GM18861 (cell line): ENCODE measurements at regions not wholly inside any gene's neighbourhood (a gene's known extent, or its start where the extent isn't known, plus 50 kb on each side); places are given as distances from the start of the nearest gene placed in this dataset.
"Not testable (repeated sequence)": the region's sequence is repeated elsewhere in the genome, so short reads cannot be mapped to it uniquely, and the experiment has no call there.

Experiments
- ATAC-seq: cut with Tn5 transposase; IDR thresholded peaks from one replicate; pipeline ENCODE4 v1.9.1; 2021; ENCODE audit not compliant: unreplicated experiment

DNA sequence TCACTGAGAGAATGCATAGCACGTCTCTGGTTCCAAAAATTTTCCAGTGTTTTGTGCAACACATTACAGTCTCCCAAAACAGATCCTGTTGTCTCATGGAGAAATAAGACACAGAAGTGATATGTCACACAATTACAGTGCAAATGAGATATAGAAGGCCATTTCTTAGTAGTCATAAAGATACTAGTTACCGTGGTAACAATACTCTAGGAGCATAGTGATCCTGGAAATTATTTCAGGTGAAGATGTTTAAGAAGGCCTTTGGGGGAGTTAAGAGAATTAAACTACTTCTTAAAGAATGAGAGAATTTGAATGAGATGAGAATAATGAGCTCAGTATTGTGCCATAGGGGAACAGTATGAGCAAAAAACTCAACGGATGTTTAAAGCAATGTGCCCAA is 628.0 kb upstream of the MIR17HG start:
- no peak for ATAC-seq

DNA sequence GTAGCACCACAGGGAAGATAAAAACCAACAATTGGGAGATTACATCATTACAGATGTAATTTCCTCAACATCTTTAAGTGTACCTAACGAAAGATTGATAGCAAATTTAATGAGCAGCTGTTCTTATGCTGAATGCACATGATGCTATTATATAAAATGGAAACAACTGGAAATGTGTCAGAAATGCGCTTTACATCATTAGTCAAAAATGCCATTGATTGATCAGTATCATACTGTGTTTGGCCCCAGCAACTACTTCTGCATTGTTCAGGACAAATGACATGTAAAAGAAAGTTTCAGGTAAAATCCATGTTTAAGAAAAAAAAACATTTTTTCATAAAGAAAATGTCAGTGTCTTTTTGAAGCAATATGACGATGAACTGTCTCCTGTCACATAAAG is 625.5 kb upstream of the MIR17HG start:
- no peak for ATAC-seq

DNA sequence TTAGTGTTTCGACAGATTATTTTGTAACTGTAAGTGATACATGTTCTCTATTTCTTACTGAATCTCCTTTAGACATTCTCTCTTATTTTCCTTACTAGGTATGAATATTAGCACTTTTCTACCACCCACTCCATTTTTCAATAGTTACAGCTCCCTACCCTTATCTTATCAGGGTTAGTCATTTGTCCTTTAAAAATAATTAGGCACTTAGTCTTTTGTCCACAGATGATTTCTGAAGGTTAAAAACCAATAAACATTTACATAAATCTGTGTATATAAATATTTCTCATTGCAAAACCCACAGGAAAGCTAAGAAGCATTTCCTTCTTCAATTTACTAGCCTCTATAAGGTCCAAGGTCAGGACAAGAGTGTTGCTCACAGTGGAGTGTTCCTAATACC is 624.1 kb upstream of the MIR17HG start:
- no peak for ATAC-seq

DNA sequence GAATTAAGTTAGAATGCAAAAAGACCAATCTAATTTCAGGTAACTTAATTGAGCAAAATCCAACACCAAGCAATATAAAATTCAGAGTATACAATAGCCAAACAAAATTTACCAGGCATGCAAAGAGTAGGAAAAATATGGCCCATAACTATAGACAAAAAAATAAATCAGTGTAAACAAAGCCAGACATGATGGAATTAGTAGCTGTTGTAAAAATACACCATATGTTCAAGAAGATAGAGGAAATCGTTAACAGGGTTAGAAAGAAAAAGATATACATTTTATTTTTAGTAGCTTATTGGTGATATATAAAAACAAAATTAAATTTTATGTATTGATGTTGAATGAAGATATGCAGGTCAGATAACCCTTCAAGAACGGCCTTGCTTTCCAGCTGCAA is 621.1 kb upstream of the MIR17HG start:
- ATAC-seq = no peak

DNA sequence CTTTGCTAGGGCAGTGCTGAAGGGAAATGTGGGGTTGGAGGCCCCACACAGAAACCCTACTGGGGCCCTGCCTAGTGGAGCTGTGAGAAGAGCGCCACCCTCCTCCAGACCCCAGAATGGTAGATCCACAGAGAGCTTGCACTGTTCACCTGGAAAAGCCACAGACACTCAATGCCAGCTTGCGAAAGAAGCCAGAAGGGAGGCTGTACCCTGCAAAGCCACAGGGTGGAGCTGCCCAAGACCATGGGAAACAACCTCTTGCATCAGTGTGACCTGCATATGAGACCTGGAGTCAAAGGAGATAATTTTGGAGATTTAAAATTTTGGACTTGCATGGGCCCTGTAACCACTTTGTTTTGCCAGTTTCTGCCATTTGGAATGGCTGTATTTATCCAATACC is 615.4 kb upstream of the MIR17HG start:
- no peak for ATAC-seq

DNA sequence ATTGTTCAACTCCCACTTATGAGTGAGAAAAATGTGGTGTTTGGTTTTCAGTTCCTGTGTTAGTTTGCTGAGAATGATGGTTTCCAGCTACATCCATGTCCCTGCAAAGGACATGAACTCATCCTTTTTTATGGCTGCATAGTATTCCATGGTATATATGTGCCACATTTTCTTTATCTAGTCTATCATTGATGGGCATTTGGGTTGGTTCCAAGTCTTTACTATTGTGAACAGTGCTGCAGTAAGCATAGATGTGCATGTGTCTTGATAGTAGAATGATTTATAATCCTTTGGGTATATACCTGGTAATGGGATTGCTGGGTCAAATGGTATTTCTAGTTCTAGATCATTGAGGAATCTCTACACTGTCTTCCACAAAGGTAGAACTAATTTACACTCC is 613.0 kb upstream of the MIR17HG start:
- ATAC-seq = not testable (repeated sequence)

DNA sequence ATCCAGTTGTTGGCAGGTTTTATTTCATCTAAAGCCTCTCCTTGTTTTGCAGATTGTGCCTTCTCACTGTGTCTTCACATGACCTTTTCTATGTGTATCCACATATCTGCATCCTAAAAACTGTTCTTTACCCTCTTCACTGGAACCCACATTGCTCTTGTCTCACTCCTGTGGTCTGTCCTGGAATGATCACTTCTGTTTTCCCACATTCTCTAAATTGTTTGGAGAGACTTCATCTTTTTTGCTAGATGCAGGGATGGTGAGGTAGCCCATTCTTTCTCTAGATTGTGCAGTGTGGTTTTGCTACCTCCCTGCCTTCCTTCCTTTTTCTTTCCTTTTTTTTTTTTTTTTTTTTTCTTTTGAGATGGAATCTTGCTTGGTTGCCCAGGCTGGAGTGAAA is 608.6 kb upstream of the MIR17HG start:
- no peak for ATAC-seq

DNA sequence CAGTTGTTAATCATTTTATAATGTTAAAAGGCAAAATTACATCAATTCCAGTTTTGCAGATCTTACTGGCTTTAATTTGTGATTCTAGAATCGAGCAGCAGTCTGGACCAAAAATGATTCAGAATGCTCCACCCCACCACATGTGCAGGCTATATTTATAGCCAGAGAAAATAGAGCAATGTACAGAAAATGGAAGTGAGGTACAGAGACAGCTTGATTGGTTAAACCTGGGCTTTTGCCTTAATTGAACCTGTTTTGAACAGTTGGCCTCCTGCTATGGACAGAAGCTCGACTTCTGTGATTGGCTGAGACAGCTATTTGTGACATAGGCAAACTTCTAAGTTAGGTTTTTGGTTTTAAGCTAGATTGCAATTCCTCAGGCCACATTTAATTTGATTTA is 607.4 kb upstream of the MIR17HG start:
- ATAC-seq = no peak

DNA sequence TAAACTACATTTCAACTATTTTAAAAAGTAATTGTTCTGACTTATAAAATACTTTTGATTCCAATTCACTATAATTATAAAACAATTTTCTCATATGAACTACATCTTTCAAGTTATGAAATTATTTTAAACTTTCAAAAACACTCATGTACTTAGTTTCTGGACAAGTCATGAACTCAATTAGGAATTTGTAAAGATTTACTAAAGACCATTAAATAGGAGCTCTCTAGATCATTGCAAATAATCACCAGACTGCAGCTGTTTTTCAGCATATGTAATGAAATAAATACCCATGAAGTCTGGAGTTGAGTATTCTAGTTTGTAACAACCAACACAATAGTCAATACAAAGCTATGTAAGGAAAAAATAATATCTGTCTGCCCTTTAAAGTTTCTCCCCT is 605.1 kb upstream of the MIR17HG start:
- ATAC-seq = no peak

DNA sequence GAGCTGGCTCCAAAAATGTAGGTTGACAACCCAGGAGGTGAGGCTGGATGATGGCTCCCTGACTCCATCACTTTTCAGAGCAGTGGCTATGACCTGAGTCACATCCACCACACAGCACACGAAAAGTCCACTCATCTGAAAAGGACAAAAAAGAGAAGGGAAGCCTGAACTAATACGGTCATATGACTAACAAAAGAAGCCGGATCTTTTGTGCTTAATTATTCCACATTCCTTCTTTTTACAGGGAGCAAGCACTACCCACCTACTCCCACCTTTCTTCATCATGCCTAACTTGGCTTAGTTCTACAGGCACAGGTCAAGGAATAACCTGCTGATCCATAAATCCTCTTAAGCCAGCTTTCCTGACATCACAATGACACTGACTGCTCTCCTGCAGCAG is 601.3 kb upstream of the MIR17HG start:
- no peak for ATAC-seq

DNA sequence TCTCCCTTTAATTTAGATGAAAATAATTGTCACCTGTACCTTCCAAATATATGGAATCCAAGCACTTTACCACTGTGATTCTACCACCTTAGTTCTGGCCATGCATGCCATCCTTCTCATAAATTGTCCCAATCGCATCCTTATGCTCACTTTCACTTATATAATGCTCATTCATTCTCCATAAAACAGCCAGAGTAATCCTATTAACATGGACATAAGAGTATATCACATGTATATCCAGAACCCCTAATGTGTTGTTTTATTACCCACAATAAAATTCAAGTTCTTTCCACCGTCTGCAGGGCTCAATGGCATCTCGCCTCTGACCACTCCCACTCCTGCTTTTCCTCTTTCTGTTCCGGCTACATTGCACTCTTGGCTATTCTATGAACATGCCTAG is 597.5 kb upstream of the MIR17HG start:
- ATAC-seq = no peak

DNA sequence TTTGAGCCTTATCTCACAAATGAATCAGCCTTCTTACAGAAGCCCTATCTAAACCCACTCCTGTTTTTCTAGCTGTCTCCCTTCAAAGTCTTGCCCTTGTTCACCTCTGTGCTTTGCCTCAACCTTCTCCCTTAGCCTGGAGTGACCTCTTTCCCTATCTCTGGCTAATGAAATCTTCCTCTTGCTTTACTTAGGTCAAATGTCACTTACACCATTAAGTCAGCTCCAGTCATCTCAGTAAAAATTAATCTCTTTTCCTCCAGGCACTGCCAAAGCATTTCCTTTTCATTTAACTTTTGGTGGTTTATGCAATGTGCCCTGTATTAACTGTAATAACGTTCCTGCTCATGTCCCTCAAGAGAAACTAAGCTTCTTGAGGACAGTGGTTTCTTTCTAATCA is 596.5 kb upstream of the MIR17HG start:
- ATAC-seq = no peak

DNA sequence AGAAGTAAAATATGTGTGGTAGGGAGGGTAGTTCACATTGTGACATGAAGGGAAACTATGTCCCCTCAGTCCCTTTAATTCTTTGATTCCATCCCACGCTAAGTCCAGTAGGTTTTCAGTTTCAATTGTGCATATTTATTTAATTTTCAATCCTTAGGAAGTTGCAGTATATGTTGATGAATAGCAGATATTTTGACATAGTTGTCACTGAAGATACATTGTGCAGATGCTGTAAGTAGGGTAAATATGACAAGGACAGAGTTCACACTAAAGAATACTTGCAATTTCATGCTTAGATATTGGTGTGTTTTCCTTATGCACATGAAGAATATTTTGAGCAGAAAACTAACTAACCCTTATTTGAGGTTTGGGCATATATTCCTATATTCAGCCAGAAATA is 595.4 kb upstream of the MIR17HG start:
- ATAC-seq = no peak

DNA sequence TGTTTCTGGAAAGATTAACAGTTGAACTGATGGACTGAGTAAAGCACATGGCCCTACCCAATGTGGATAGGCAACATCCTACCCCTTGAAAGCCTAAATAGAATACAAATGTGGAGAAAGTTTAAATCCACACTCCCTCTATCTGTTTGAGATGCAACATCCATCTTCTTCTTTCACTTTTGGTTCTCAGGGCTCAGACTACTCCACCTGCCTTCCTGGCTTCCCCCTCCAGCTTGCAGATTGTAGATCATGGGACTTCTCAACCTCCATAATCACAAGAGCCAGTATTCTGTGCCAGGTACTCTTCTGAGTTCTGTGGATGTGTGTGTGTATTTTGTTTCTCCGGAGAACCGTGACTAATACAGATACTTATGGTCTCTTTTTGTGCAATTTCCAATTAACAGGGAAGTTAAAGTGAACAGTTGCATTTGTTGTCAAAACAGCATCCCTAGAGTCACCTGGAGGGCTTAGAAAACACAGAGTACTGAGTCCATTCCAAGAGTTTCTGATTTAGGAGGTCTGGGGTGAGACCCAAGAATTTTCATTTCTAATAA is 590.3 kb upstream of the MIR17HG start:
- no peak for ATAC-seq

DNA sequence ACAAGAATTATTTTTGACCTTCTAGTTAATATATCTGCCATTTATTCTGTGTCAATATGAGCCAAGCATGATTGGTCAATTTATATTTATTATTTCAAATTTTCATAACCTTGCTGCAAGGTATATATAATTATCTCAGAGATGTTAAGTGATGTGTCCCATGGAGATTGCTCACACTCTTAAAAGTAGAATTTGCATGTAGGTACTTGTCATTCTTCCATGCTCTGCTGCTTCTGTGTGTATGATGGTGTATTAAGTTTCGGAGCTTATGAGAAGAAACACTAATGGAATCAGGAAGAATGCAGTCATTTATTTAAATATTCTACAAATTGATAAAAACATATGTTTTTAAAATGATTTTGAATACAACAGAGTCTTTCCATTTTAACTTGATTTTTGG is 586.8 kb upstream of the MIR17HG start:
- no peak for ATAC-seq

DNA sequence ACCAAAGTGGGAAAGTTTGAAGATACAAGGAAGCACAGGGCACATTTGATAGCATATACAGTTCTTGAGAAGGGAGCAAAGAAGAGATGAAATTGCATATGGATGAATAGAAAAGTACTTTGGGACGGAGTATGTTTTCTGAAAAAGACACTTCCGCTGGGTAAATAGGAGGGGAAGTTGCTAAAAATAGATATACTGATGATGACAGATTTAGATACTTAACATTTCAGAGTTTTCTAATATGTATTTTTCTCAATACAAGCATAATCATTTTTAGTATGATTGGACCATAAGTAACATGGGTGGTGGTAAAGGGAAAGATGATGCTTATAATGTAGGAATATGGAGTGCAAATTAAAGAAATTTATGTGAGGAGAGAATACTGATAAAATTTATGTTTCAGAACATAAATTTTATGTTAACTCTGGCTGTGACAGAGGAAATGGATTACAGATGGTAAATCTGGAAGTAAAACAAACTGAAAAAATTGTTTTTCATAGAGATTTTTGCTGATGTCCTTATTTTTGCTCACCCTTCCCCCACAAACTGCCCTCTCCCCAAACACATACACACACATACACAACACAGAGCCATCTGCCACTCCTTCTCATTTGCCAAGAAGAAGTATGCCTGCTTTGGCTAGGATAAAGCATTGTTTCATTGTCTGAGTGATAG is 583.9 kb upstream of the MIR17HG start:
- no peak for ATAC-seq

DNA sequence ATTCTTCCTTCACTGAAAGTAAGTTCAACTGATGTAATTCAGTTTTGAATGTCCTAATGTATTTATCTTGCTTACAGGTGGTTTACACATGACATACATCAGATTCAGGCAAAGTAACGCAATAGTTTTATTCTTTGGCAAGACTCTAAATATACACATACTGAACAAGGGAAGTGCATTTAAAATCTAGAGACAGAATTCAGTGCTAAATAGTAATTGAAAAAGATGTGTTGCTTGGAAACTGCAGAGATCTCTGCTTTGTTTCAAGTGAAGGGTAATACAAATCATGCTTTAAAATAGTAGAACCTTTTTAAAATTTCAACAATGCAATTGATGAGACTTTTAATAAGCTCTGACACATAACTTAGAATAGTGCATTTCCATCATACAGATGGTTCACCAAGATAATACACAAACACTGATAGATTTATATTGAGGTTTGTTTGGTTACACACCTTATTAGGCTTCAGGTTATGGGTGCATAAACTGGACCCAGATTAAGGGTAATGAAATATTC is 581.0 kb upstream of the MIR17HG start:
- ATAC-seq = no peak

DNA sequence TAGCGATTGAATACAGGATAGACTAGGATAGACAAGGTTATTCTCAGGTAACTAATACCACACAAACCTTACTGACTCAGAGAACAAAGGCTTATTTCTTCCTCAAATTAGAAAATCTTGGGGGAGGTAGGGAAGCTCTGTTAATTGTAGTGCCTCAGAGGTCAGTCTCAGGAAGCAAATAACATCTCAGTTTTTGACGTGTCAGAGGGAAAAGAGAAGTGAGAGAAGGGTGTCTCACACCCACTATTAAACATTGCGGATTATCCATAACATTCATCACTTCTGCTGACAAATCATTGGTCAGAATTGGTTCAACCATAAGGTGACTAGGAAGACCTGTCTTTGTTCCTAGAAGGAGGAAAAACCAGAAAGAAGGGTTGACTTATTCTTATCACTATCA is 579.4 kb upstream of the MIR17HG start:
- no peak for ATAC-seq

DNA sequence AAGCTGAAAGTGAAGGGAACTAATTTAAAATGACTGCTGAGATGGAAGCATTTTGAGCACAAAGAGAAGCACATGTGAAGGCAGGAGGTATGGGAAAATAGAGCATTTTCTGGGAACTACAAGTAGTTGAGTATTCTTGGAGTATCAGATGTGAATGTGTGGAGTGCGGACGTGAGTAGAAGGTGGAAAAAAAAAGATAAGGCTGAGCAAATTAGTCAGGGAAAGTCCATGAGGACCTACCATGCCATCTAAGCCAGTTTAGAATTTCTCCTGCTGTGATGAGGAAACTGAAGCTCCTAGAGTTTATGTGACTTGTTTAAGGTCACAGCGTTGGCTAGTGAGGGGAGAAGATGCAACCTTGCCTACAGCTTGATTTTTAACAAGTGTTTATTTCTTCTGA is 578.1 kb upstream of the MIR17HG start:
- ATAC-seq = no peak

DNA sequence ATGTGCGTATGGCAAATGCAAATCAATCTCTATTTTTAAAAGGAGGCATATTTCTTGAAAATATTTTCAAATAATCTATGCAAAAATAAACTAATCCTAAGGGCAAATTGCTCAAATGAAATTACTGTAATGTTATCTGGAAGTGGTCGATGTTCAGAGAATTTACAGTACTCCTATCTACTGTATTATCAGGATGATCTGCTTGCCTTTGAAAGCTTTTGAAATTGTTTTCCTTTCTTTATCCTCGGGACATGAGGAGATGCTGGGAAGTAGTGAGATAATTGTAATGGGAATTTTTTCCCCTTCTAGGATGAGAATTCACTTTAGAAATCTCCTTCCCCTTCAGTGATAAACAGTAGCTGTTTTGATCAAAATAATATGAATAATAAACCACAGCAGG is 577.2 kb upstream of the MIR17HG start:
- no peak for ATAC-seq

DNA sequence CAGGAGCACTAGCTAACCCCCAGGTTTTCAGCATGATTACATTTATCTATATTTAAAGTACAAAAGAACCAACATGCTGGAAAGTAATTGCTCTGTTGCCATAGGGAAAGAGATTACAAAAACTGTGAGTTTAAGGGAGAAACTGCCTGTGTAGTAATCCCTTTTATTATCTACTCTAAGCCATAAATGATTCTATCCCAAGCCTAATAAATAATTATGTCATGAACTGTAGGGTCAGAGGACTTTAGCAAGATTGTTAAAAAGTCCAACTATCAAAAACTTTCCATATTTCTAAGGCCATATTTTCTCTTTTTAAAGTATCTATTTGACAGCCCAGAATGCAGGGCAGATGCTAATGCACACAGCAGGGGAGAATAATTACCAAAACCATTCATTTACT is 573.8 kb upstream of the MIR17HG start:
- ATAC-seq = no peak

DNA sequence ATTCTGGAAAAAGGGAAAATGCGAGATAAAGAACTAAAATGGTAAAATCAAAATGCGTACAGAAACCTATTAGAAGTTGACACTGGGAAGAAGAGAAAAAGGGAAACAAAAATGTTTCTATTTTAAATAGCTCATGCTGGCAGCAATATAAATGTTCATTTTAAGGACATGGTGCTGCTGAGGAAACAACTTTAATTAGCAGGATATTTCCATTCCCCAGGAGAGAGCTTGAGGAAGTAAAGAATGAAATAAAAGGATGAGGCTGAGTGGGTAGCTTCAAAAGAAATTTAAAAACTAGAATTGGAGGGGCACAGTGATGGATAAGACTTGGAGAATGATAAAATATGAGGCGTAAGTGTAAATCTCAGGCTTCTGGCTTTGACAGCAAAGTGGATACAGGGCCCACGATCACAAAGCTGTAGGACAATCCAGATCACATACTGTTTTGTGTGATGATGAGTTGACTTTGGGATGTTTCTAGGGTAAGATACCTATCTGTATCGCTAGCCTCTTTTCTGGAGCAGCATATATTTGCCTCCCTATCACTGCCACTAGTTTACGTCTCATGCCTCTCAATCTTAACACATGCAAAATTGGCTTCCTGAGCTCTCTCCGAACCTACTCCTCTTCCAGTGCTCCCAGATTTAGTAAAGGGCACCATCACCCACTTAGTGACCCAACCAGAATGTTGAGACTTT is 571.3 kb upstream of the MIR17HG start:
- ATAC-seq = no peak

DNA sequence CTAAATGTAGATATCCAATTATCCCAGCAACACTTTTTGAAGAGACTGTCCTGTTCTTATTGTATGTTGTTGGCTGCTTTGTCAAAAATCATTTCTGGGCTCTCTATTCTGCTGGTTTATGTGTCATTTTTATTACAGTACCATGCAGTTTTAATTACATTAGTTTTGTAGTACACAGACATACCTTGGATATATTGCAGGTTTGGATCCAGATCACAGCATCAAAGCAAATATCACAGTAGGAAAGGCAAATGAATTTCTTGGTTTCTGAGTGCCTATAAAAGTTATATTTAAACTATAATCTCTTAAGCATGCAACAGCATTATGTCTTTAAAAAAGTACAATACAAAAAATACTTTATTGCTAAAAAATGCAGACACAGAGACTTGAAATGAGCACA is 564.2 kb upstream of the MIR17HG start:
- ATAC-seq = no peak
